ENCODE measurements at regions not wholly inside any gene's neighbourhood (a gene's known extent, or its start where the extent isn't known, plus 50 kb on each side); places are given as distances from the start of the nearest gene placed in this dataset.

DNA sequence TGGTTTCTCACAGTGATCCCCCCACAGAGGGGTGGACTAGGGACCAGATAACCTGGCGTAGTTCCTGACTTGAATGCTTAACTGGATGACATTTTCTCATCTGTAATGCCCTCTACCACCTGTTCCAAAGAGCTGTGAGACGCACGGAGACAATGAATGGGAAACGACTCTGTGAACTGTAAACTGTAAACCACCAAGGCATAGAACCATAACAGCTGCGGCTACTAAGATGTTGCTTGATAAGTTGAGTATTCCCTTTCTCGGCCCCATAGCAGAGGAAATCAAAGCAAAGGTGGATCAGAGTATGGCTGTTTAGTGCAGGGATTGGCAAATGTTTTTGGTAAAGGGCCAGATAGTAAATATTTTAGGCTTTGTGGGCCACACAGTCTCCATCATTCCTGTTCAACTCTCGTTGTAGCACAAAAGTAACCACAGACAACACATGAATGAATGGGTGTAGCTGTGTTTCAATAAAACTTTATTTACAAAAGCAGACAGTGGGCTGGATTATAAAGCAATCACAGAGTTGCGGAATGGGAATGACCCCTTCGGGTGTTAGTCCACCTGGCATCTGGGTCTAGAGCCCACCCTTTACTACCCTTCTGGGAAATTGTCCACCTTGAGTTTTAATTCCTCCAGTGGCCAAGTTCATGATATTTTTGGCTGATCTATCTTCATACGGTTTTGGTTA is 315.2 kb downstream of the RPS6KC1 start:
- Histone ChIP-seq H3K4me1 (ENCODE audit: control insufficient read depth in 3 of 3, insufficient read depth in 2 of 3, low read depth in 1 of 3, low read length in 2 of 3) (no peaks in the 10 kb centered on the region), H3K36me3 (ENCODE audit: control insufficient read depth in 3 of 3, insufficient read depth in 2 of 3, low read depth in 1 of 3, low read length in 3 of 3) (no peaks in the 10 kb centered on the region), H3K4me3 (ENCODE audit: low read depth in 1 of 3, low read length in 3 of 3) (no peak overlapping the region), H3K27me3 (ENCODE audit: control insufficient read depth in 3 of 3, insufficient read depth in 3 of 3, low read length in 3 of 3) (no peaks in the 10 kb centered on the region), H3K9me3 (ENCODE audit: control insufficient read depth in 2 of 2, insufficient read depth in 1 of 2, low read depth in 1 of 2, low read length in 1 of 2) (peaks cover 0 to 8% of the 10 kb centered on the region in 2 donors), H3K27ac (ENCODE audit: low read depth in 1 of 3, low read length in 2 of 3) (no peak overlapping the region)
- DNase-seq (no peak), FAIRE-seq (no peak)
- 82 to 89% (median 88%) methylated on average over 10 of the region's 10 CpGs for WGBS, 3 donors

DNA sequence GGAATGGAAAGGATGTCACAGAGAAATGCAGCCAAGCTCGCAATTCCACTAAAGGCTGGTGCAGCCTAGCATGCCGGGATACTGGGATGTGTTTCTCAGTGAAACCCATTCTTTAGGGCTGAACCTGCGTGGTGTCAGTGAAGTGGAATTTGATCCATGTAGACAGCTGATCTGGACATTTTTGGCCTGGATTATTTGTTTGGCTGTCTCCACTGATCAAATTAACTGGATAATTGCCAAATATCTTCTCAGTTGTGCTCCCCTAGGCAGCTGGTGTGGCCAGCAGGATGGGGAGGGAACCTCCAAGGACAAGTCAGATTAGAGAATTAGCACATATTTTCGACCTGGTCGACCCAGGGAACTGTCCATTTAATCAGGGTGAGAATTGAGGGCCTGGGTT is 318.4 kb downstream of the RPS6KC1 start:
- DNase-seq, result no peak
- H3K36me3 ChIP-seq (ENCODE audit: control insufficient read depth in 3 of 3, insufficient read depth in 2 of 3, low read depth in 1 of 3, low read length in 3 of 3), result no peaks in the 10 kb centered on the region
- peaks cover 0 to 10% (median 0%) of the 10 kb centered on the region in 3 donors for H3K4me1 ChIP-seq (ENCODE audit: control insufficient read depth in 3 of 3, insufficient read depth in 2 of 3, low read depth in 1 of 3, low read length in 2 of 3)
- H3K4me3 ChIP-seq (ENCODE audit: low read depth in 1 of 3, low read length in 3 of 3), result no peak overlapping the region
- H3K27me3 ChIP-seq (ENCODE audit: control insufficient read depth in 3 of 3, insufficient read depth in 3 of 3, low read length in 3 of 3), result no peaks in the 10 kb centered on the region
- no peak overlapping the region for H3K27ac ChIP-seq (ENCODE audit: low read depth in 1 of 3, low read length in 2 of 3)
- no peaks in the 10 kb centered on the region for H3K9me3 ChIP-seq (ENCODE audit: control insufficient read depth in 2 of 2, insufficient read depth in 1 of 2, low read depth in 1 of 2, low read length in 1 of 2)
- 72 to 83% (median 82%) methylated on average over 5 of the region's 5 CpGs for WGBS, 3 donors
- FAIRE-seq, result no peak

DNA sequence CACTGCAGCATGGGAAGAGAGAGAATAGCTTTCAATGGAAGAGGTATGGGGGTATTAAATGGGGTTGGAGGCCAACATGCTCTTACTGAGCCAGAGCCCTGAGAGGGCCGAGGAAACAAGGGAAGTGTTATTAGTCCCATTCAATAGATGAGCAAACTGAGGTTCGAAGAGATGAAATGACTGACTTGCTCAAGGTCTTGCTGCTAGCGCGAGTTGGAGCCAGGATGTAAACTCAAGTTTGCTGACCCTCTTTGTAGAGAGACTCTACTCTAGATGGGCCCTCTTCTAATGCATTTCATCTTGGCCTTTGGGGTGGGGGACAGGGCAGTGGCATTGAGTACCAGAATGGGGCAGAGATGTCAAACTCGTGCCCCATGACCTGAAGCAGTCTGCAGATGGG is 319.5 kb downstream of the RPS6KC1 start:
- FAIRE-seq (no peak), DNase-seq (no peak)
- WGBS, 3 donors, result 79 to 89% (median 87%) methylated on average over 5 of the region's 5 CpGs
- peaks cover 0 to 10% (median 0%) of the 10 kb centered on the region in 3 donors for H3K4me1 ChIP-seq (ENCODE audit: control insufficient read depth in 3 of 3, insufficient read depth in 2 of 3, low read depth in 1 of 3, low read length in 2 of 3)
- H3K36me3 ChIP-seq (ENCODE audit: control insufficient read depth in 3 of 3, insufficient read depth in 2 of 3, low read depth in 1 of 3, low read length in 3 of 3), result no peaks in the 10 kb centered on the region
- H3K4me3 ChIP-seq (ENCODE audit: low read depth in 1 of 3, low read length in 3 of 3), result no peak overlapping the region
- H3K9me3 ChIP-seq (ENCODE audit: control insufficient read depth in 2 of 2, insufficient read depth in 1 of 2, low read depth in 1 of 2, low read length in 1 of 2), result no peaks in the 10 kb centered on the region
- no peak overlapping the region for H3K27ac ChIP-seq (ENCODE audit: low read depth in 1 of 3, low read length in 2 of 3)
- no peaks in the 10 kb centered on the region for H3K27me3 ChIP-seq (ENCODE audit: control insufficient read depth in 3 of 3, insufficient read depth in 3 of 3, low read length in 3 of 3)

DNA sequence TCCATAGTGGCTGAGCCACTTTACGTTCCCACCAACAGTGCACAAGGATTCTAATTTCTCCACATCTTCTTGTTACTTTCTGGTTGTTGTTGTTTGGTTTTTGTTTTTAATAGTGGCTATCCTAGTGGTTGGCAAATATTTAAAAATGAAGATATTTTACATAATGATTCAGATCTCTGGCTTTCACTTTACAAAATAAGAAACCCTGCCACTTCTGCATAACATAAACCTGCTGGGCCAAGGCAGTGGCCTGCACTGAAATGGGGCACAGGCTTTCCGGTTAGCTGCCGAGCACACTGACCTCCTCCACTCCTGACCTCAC is 320.4 kb downstream of the RPS6KC1 start:
- Histone ChIP-seq H3K27me3 (ENCODE audit: control insufficient read depth in 3 of 3, insufficient read depth in 3 of 3, low read length in 3 of 3) (no peaks in the 10 kb centered on the region), H3K9me3 (ENCODE audit: control insufficient read depth in 2 of 2, insufficient read depth in 1 of 2, low read depth in 1 of 2, low read length in 1 of 2) (no peaks in the 10 kb centered on the region), H3K27ac (ENCODE audit: low read depth in 1 of 3, low read length in 2 of 3) (peak overlapping the region in 1 of 3 donors; percentile 59), H3K4me3 (ENCODE audit: low read depth in 1 of 3, low read length in 3 of 3) (no peak overlapping the region), H3K36me3 (ENCODE audit: control insufficient read depth in 3 of 3, insufficient read depth in 2 of 3, low read depth in 1 of 3, low read length in 3 of 3) (no peaks in the 10 kb centered on the region), H3K4me1 (ENCODE audit: control insufficient read depth in 3 of 3, insufficient read depth in 2 of 3, low read depth in 1 of 3, low read length in 2 of 3) (peaks cover 0 to 11% (median 0%) of the 10 kb centered on the region in 3 donors)
- 91 to 95% (median 94%) methylated on average over 3 of the region's 3 CpGs for WGBS, 3 donors
- no peak for FAIRE-seq
- DNase-seq, result no peak

DNA sequence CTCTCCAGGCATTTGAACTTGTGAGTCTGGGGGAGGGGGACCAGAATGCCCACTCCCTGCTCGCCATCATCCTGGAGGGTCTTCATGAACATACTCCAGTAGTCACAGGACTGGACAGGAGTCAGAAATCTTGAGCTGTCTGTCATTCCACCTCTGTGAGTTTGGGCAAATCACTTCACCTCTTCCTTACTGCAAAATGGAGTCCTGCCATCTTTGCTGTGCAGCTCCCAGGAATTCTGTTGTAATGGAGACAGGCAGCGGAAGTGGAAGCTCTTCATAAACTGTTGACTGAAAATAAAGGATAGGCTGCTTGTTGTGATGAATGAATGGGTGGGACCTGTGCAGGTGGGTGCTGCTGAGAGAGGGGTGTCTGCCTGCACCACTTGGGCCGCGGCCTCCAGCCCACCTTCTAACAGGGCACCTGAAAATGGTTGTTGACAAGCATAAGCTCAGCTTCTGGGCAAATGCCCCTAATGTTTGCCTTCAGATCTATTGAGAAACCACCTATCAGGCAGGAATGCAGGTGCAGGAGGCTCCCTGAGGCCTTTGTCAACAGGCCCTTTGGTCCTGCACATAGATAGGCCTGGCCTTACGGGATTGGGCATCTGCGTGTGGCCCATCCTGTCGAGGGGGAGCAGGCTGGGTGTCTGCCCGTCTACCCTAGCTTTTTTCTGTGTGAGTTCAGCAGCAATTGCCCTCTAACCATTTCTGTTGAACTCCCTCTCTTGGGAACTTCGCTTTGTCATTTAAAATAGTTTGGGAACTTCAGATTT is 321.0 kb downstream of the RPS6KC1 start:
- Histone ChIP-seq H3K4me1 (ENCODE audit: control insufficient read depth in 3 of 3, insufficient read depth in 2 of 3, low read depth in 1 of 3, low read length in 2 of 3) (peaks cover 0 to 16% (median 0%) of the 10 kb centered on the region in 3 donors), H3K9me3 (ENCODE audit: control insufficient read depth in 2 of 2, insufficient read depth in 1 of 2, low read depth in 1 of 2, low read length in 1 of 2) (no peaks in the 10 kb centered on the region), H3K27me3 (ENCODE audit: control insufficient read depth in 3 of 3, insufficient read depth in 3 of 3, low read length in 3 of 3) (no peaks in the 10 kb centered on the region), H3K36me3 (ENCODE audit: control insufficient read depth in 3 of 3, insufficient read depth in 2 of 3, low read depth in 1 of 3, low read length in 3 of 3) (no peaks in the 10 kb centered on the region), H3K27ac (ENCODE audit: low read depth in 1 of 3, low read length in 2 of 3) (peak overlapping the region in 1 of 3 donors; percentile 59), H3K4me3 (ENCODE audit: low read depth in 1 of 3, low read length in 3 of 3) (no peak overlapping the region)
- FAIRE-seq, result no peak
- WGBS, 3 donors, result 55 to 79% (median 63%) methylated on average over 9 of the region's 9 CpGs
- DNase-seq, result peak in 1 of 2 donors; percentile 77

DNA sequence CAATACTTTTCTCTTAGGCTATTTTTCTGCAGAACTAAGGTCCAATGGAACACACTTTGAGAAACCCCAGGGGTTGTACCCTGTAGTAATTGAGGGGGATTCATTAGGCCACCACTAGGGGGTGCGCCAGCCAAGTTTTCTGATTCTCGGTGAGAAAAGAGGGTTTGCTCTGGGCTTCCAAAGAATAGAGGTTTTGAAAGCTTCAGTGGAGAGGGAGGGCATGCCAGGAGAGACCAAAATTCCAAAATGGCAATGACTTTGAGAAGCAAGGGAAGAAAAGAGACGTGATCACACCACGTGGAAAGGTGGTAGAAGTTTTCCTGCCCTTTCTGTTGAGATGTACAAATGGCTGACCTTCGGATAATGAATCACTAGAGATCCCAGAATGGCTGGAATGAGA is 323.3 kb downstream of the RPS6KC1 start:
- FAIRE-seq, result no peak
- 21 to 32% (median 31%) methylated on average over 5 of the region's 5 CpGs for WGBS, 3 donors
- peaks cover 0 to 24% (median 0%) of the 10 kb centered on the region in 3 donors for H3K4me1 ChIP-seq (ENCODE audit: control insufficient read depth in 3 of 3, insufficient read depth in 2 of 3, low read depth in 1 of 3, low read length in 2 of 3)

DNA sequence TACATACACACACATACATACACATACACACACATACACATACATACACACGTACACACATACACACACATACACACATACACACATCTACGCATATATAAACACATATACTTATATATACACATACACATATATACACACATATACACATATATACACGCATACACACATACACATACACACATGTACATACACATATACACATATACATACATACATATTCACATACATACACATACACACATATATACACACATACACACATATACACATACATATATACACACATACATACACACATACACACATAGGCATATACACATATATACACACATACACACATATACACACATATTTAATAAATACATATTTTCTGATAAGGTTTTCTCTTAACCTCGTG is 324.0 kb downstream of the RPS6KC1 start:
- Histone ChIP-seq H3K4me3 (ENCODE audit: low read depth in 1 of 3, low read length in 3 of 3) (no peak overlapping the region), H3K36me3 (ENCODE audit: control insufficient read depth in 3 of 3, insufficient read depth in 2 of 3, low read depth in 1 of 3, low read length in 3 of 3) (no peaks in the 10 kb centered on the region), H3K4me1 (ENCODE audit: control insufficient read depth in 3 of 3, insufficient read depth in 2 of 3, low read depth in 1 of 3, low read length in 2 of 3) (peaks cover 0 to 24% (median 0%) of the 10 kb centered on the region in 3 donors), H3K9me3 (ENCODE audit: control insufficient read depth in 2 of 2, insufficient read depth in 1 of 2, low read depth in 1 of 2, low read length in 1 of 2) (no peaks in the 10 kb centered on the region), H3K27ac (ENCODE audit: low read depth in 1 of 3, low read length in 2 of 3) (no peak overlapping the region), H3K27me3 (ENCODE audit: control insufficient read depth in 3 of 3, insufficient read depth in 3 of 3, low read length in 3 of 3) (no peaks in the 10 kb centered on the region)
- WGBS, 3 donors, result 92 to 93% (median 93%) methylated on average over 4 of the region's 4 CpGs
- FAIRE-seq (no peak), DNase-seq (no peak)

More for the DNA sequence above, 323.3 kb downstream of the RPS6KC1 start:
- H3K27me3 ChIP-seq (ENCODE audit: control insufficient read depth in 3 of 3, insufficient read depth in 3 of 3, low read length in 3 of 3), result no peaks in the 10 kb centered on the region
- H3K36me3 ChIP-seq (ENCODE audit: control insufficient read depth in 3 of 3, insufficient read depth in 2 of 3, low read depth in 1 of 3, low read length in 3 of 3), result no peaks in the 10 kb centered on the region
- DNase-seq, result peak; percentile 58 to 76
- H3K27ac ChIP-seq (ENCODE audit: low read depth in 1 of 3, low read length in 2 of 3), result no peak overlapping the region
- no peak overlapping the region for H3K4me3 ChIP-seq (ENCODE audit: low read depth in 1 of 3, low read length in 3 of 3)
- no peaks in the 10 kb centered on the region for H3K9me3 ChIP-seq (ENCODE audit: control insufficient read depth in 2 of 2, insufficient read depth in 1 of 2, low read depth in 1 of 2, low read length in 1 of 2)

DNA sequence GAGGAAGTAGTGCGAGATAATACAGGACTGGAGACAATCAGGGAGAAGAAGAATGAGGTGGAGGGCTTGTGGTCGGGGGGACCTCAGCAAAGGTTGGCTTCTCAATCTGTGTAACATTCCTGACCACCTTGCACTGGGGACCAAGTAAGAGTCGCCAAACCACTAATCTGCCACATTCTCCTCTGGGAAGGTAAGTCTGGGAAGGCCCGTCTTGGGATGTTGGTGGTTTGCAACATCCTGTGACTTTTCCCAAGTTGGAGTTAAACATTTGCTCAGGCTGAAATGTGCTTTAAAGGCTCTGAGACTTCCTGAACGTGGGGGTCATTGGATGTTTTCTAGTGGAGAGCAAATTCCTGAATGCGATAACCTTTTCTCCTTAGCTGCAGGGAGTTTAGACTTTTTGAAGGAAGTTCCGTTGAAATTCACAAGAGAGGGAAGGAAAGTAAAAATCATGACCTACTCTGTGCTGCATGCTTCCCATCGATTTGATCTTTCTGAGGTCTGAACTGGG is 325.9 kb downstream of the RPS6KC1 start:
- WGBS, 3 donors, result 58 to 77% (median 67%) methylated on average over 8 of the region's 8 CpGs
- H3K27ac ChIP-seq (ENCODE audit: low read depth in 1 of 3, low read length in 2 of 3), result peak overlapping the region in 1 of 3 donors; percentile 24
- H3K36me3 ChIP-seq (ENCODE audit: control insufficient read depth in 3 of 3, insufficient read depth in 2 of 3, low read depth in 1 of 3, low read length in 3 of 3), result no peaks in the 10 kb centered on the region
- no peak for FAIRE-seq
- H3K9me3 ChIP-seq (ENCODE audit: control insufficient read depth in 2 of 2, insufficient read depth in 1 of 2, low read depth in 1 of 2, low read length in 1 of 2), result no peaks in the 10 kb centered on the region
- no peaks in the 10 kb centered on the region for H3K27me3 ChIP-seq (ENCODE audit: control insufficient read depth in 3 of 3, insufficient read depth in 3 of 3, low read length in 3 of 3)
- H3K4me1 ChIP-seq (ENCODE audit: control insufficient read depth in 3 of 3, insufficient read depth in 2 of 3, low read depth in 1 of 3, low read length in 2 of 3), result peaks cover 0 to 19% (median 0%) of the 10 kb centered on the region in 3 donors
- no peak overlapping the region for H3K4me3 ChIP-seq (ENCODE audit: low read depth in 1 of 3, low read length in 3 of 3)
- peak in 1 of 2 donors; percentile 59 for DNase-seq

All from small intestine (tissue), 7 donors.